IgD-negative memory B cell (primary cell): ENCODE measurements at regions not wholly inside any gene's neighbourhood (a gene's known extent, or its start where the extent isn't known, plus 50 kb on each side); places are given as distances from the start of the nearest gene placed in this dataset.
"Not testable (repeated sequence)": the region's sequence is repeated elsewhere in the genome, so short reads cannot be mapped to it uniquely, and the experiment has no call there.

Source experiments
- H3K27ac Mint-ChIP-seq, 3 donors: one replicate each; pipeline ENCODE4 v1.8.0; 2020 to 2022; ENCODE audit warnings: mild to moderate bottlenecking in 3 of 3, mixed read lengths in 3 of 3, moderate library complexity in 1 of 3
- H3K27me3 Mint-ChIP-seq: one replicate; pipeline ENCODE4 v1.8.0; 2021; ENCODE audit warnings: mixed read lengths
- H3K36me3 Mint-ChIP-seq: one replicate; pipeline ENCODE4 v1.8.0; 2020; ENCODE audit warnings: mild to moderate bottlenecking, mixed read lengths
- H3K4me1 Mint-ChIP-seq, 3 donors: one replicate each; pipeline ENCODE4 v1.8.0; 2020 to 2022; ENCODE audit warnings: mixed read lengths in 3 of 3, mild to moderate bottlenecking in 1 of 3
- H3K4me3 Mint-ChIP-seq, 4 donors: one replicate each; pipeline ENCODE4 v1.8.0; 2020 to 2022; ENCODE audit warnings: mild to moderate bottlenecking in 4 of 4, mixed read lengths in 4 of 4, moderate library complexity in 3 of 4
- H3K9me3 Mint-ChIP-seq, 3 donors: one replicate each; pipeline ENCODE4 v1.8.0; 2020 to 2021; ENCODE audit warnings: mixed read lengths in 3 of 3, mild to moderate bottlenecking in 1 of 3

DNA sequence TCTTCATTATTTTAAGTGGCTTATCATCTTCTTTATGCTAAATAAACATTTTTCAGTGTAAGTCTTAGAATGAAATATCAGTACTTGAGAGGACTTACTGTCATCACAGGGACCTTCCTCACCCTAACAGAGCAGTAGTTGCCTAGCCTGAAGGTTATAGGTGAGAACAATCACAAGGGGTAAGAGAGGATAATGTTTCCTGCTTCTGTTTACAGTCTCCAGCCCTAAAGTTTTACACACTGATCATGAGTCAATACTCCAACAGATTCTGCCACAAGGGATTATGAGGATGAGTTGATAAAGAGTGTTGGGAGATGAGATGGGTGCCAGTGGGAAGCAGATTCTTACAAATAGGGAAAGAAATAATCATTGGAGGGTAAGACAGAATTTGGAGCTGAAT lies 265.1 kb upstream of the DAB2 start:
- H3K27me3 Mint-ChIP-seq = peaks cover 5% of the 10 kb centered on the region
- H3K9me3 Mint-ChIP-seq = peaks cover 0 to 4% (median 0%) of the 10 kb centered on the region in 3 donors
- no peaks in the 10 kb centered on the region for H3K36me3 Mint-ChIP-seq
- H3K27ac Mint-ChIP-seq = no peak overlapping the region
- no peak overlapping the region for H3K4me3 Mint-ChIP-seq
- H3K4me1 Mint-ChIP-seq = no peaks in the 10 kb centered on the region

DNA sequence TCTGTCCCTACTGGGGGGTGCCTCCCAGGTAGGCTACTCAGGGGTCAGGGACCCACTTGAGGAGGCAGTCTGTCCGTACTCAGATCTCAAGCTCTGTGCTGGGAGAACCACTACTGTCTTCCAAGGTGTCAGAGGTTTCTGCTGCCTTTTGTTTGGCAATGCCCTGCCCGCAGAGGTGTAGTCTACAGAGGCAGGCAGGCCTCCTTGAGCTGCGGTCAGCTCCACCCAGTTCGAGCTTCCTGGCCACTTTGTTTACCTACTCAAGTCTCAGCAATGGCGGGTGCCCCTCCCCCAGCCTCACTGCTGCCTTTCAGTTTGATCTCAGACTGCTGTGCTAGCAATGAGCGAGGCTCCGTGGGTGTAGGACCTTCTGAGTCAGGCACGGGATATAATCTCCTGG lies 263.1 kb upstream of the DAB2 start:
- not testable (repeated sequence) for H3K27me3 Mint-ChIP-seq, H3K9me3 Mint-ChIP-seq, H3K36me3 Mint-ChIP-seq, H3K4me1 Mint-ChIP-seq, H3K27ac Mint-ChIP-seq, H3K4me3 Mint-ChIP-seq

DNA sequence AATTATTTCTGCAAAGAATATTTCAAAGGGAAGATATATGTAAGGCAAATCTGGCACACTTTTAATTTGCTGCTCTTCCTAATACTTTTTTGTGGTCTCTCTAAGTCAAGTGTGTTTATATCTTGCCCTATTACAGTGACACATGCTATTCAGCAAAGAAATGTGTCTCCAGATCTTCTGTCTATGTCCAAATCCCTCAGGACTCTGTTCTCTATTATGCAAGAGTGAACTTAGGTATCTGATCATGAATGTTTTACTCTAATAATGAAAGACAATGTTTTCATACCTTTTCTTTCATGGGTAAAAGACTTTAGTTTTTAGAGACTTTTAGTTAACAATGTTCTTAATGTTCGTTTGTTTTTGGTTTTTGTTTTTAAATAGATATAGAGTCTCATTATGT lies 255.4 kb upstream of the DAB2 start:
- Mint-ChIP-seq H3K4me3 (no peak overlapping the region), H3K36me3 (no peaks in the 10 kb centered on the region), H3K27ac (no peak overlapping the region), H3K27me3 (peaks cover 2% of the 10 kb centered on the region), H3K9me3 (peaks cover 0 to 2% (median 0%) of the 10 kb centered on the region in 3 donors), H3K4me1 (no peaks in the 10 kb centered on the region)

- Mint-ChIP-seq H3K27me3 (peaks cover 2% of the 10 kb centered on the region), H3K36me3 (no peaks in the 10 kb centered on the region), H3K4me3 (no peak overlapping the region), H3K9me3 (peaks cover 0 to 2% (median 0%) of the 10 kb centered on the region in 3 donors), H3K4me1 (no peaks in the 10 kb centered on the region), H3K27ac (no peak overlapping the region)
Measured at GRCh38 chr5:39678534-39678933, 253.8 kb upstream of the DAB2 start.

DNA sequence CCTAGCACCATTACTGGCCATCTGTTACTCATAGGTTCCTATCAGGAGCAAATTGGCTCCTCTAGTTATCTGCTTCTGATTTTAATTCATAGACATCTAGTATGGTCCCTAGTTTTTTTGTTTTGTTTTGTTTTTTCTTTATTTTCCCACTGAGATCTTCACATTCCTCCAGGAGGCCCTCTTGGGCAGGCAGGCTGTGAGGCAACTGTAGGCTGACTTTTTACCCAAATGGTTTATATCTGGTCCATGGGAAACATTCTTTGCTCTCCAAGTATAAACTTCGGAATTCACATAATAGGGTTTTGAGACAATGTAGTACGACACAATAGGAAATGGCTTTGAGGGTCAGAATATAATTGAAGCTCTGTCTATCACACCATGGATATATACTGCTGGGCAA lies 250.9 kb upstream of the DAB2 start:
- H3K36me3 Mint-ChIP-seq = no peaks in the 10 kb centered on the region
- peaks cover 0 to 2% (median 0%) of the 10 kb centered on the region in 3 donors for H3K9me3 Mint-ChIP-seq
- no peak overlapping the region for H3K27ac Mint-ChIP-seq
- no peaks in the 10 kb centered on the region for H3K4me1 Mint-ChIP-seq
- peaks cover under 1% of the 10 kb centered on the region for H3K27me3 Mint-ChIP-seq
- no peak overlapping the region for H3K4me3 Mint-ChIP-seq

DNA sequence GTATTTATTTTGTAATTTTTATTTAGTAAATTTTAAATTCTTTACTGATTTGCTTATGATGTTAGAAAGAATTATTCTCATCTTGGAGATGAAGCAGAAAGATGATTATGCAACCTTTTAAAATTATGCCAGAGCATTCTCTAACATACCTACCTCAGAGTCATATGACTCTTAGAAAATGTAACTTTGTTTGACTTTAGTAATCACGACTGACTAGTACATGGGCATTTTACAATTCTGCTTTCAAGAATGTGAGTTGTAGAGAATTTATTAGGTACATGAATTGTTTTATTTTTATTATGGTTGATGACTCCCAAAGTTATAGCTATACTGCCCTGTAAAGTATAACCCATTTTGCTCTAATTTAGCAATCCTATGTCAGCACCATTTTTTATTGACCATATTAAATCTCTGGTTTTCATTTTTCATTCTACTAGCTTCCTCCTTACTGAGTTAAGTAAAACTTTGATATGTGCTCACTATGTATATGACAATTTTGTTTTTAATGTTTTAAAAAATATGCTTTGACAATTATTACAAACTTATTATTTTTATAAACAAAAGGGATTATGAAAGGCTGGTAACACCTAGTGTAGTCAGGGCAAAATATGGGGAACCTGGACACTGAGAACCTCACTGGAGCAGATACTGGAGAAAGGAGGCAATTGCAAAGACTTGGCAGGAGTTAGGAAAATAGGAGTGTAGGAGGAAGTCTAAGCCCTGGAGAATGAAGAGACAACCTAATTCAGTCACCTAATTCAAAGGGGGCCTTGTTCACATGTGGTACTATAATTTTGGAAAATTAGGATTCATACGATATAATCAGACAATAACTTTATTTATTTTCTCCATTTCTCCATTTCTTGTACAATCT lies 249.7 kb upstream of the DAB2 start:
- Mint-ChIP-seq H3K27me3 (no peaks in the 10 kb centered on the region), H3K4me3 (no peak overlapping the region), H3K27ac (no peak overlapping the region), H3K4me1 (no peaks in the 10 kb centered on the region), H3K9me3 (peaks cover 0 to 2% (median 0%) of the 10 kb centered on the region in 3 donors), H3K36me3 (no peaks in the 10 kb centered on the region)

GRCh38 chr5:39671561-39671961 lies 246.8 kb upstream of the DAB2 start:
- Mint-ChIP-seq H3K9me3 (no peaks in the 10 kb centered on the region), H3K4me1 (no peaks in the 10 kb centered on the region), H3K4me3 (no peak overlapping the region), H3K27ac (no peak overlapping the region), H3K27me3 (no peaks in the 10 kb centered on the region), H3K36me3 (no peaks in the 10 kb centered on the region)

DNA sequence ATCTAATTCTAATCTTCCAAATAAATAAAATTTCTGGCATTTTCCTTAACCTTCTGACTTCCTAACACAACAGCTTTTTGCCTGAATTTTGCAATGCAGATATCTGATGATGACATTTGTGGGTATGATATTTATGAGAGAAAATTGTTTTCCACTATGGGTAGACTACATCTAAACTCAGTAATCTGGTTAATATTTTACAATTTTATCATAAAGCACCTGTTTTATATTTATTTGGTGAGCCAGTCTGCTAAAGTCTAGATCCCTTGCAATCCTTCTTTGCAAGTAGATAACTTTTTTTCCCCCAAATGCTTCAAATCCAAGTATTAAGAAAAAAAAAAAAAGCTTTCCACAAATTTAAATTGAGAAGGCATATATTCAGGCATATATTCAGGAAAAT lies 246.2 kb upstream of the DAB2 start:
- H3K4me3 Mint-ChIP-seq = no peak overlapping the region
- H3K4me1 Mint-ChIP-seq = no peaks in the 10 kb centered on the region
- H3K9me3 Mint-ChIP-seq = no peaks in the 10 kb centered on the region
- H3K27me3 Mint-ChIP-seq = no peaks in the 10 kb centered on the region
- H3K27ac Mint-ChIP-seq = no peak overlapping the region
- no peaks in the 10 kb centered on the region for H3K36me3 Mint-ChIP-seq

GRCh38 chr5:39670391-39670790 lies 245.6 kb upstream of the DAB2 start:
- H3K9me3 Mint-ChIP-seq = no peaks in the 10 kb centered on the region
- no peaks in the 10 kb centered on the region for H3K4me1 Mint-ChIP-seq
- no peaks in the 10 kb centered on the region for H3K36me3 Mint-ChIP-seq

DNA sequence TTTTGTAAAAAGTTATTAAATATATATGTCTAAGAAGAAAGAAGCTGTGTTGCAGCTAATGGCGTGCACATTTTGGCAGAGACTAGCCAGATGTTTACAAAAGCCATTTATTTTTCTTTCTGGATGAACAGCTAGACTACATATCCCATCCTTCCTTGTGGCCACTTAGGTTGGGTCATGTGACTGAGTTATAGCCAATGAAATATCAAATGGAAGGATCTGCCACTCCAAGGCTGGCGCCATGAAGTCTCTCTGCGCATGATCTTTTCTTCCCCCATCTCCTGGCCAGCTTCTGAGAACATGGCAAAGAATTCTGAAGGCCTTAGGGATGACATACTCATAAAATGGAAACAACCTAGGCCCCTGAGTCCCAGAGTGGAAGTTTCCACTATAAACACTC lies 244.2 kb upstream of the DAB2 start:
- Mint-ChIP-seq H3K36me3 (no peaks in the 10 kb centered on the region), H3K9me3 (peaks cover 0 to 2% (median 0%) of the 10 kb centered on the region in 3 donors), H3K4me3 (no peak overlapping the region), H3K27me3 (no peaks in the 10 kb centered on the region), H3K4me1 (no peaks in the 10 kb centered on the region), H3K27ac (no peak overlapping the region)

More at GRCh38 chr5:39670391-39670790, 245.6 kb upstream of the DAB2 start:
- no peak overlapping the region for H3K27ac Mint-ChIP-seq
- no peak overlapping the region for H3K4me3 Mint-ChIP-seq
- no peaks in the 10 kb centered on the region for H3K27me3 Mint-ChIP-seq

- Mint-ChIP-seq H3K4me1 (peaks cover 0 to 9% (median 6%) of the 10 kb centered on the region in 3 donors), H3K9me3 (peaks cover 0 to 2% (median 0%) of the 10 kb centered on the region in 3 donors), H3K27me3 (no peaks in the 10 kb centered on the region), H3K27ac (no peak overlapping the region), H3K4me3 (peak overlapping the region in 1 of 4 donors; percentile 23), H3K36me3 (no peaks in the 10 kb centered on the region)
Measured at GRCh38 chr5:39665328-39665727, 240.5 kb upstream of the DAB2 start.

DNA sequence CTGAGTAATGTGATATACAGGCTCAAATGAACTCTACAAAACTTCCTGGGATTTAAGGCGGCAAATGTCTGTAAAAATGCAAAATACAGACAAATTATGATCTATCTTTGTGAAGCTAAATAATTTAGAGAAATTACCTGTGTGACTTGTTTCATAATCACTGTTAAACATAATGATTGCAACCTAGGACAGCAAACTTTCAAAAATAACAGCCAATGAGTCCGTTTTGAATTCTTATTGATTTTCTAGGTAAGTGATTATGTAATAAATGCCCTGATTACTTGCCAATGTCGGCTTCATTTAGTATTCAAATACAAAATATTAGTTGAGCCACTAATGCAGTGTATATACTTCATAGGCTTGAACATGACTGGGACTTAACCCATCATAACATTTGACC lies 238.2 kb upstream of the DAB2 start:
- peaks cover 0 to 17% (median 10%) of the 10 kb centered on the region in 3 donors for H3K4me1 Mint-ChIP-seq
- no peaks in the 10 kb centered on the region for H3K27me3 Mint-ChIP-seq
- no peak overlapping the region for H3K27ac Mint-ChIP-seq
- no peak overlapping the region for H3K4me3 Mint-ChIP-seq
- H3K9me3 Mint-ChIP-seq = peaks cover 0 to 2% (median 0%) of the 10 kb centered on the region in 3 donors
- H3K36me3 Mint-ChIP-seq = no peaks in the 10 kb centered on the region

DNA sequence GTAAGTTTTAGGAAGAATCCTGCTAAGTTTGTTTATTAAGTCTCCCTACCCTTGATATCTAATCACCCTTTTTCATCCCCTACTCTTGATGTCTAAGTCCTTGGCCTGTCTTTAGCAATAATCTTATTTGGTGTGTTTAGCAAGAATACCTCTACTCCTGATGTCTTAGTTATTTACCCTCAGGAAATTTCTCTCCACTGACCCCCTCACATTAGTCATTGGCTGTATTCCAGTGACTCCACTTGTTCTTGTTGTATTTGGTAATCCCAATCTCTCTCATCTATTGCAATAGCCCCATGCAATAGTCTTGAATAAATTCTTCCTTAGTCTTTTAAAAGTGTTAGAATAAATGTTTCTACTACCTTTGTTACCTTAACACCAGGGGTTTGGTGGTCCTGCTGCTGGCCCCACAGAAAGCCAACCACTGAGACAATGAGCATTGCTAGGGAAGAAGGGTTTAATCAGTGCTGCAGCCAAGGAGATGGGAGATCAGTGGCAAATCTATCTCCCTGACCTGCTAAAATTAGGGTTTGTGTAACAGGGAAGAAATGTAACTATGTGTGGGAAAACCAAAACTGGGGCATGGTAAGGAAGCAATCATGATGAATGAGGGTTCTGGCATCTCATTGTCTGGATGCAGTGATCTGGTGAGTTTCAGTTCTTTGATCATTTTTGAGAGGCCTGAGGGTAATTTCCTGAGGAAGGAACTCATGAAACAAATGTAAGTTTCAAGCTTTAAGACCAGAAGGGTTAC lies 236.4 kb upstream of the DAB2 start:
- no peak overlapping the region for H3K4me3 Mint-ChIP-seq
- peaks cover 0 to 26% (median 10%) of the 10 kb centered on the region in 3 donors for H3K4me1 Mint-ChIP-seq
- H3K27ac Mint-ChIP-seq = no peak overlapping the region
- H3K36me3 Mint-ChIP-seq = no peaks in the 10 kb centered on the region
- H3K9me3 Mint-ChIP-seq = peaks cover 0 to 2% (median 0%) of the 10 kb centered on the region in 3 donors
- H3K27me3 Mint-ChIP-seq = no peaks in the 10 kb centered on the region

DNA sequence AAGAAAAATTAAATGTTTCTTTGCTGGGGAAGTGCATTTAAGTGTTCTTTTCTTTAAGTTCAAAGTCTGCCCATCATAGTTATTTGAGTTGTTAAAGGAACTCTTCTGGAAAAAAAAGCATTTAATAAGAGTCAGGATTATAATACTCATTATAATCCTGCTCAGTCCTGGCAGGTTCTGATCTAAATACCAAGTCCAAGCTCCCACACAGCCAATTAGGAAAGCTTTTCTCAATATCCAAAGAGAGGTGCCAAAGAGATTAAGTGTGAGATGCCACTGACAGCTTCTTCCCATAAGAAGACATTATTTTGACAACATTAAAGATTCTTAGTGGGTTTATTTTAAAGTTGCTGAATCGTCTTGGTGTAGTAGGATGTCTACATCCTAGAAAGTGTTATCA lies 235.2 kb upstream of the DAB2 start:
- Mint-ChIP-seq H3K27ac (no peak overlapping the region), H3K36me3 (no peaks in the 10 kb centered on the region), H3K4me3 (no peak overlapping the region), H3K9me3 (peaks cover 0 to 2% (median 0%) of the 10 kb centered on the region in 3 donors), H3K27me3 (peaks cover 2% of the 10 kb centered on the region), H3K4me1 (peaks cover 0 to 26% (median 10%) of the 10 kb centered on the region in 3 donors)

DNA sequence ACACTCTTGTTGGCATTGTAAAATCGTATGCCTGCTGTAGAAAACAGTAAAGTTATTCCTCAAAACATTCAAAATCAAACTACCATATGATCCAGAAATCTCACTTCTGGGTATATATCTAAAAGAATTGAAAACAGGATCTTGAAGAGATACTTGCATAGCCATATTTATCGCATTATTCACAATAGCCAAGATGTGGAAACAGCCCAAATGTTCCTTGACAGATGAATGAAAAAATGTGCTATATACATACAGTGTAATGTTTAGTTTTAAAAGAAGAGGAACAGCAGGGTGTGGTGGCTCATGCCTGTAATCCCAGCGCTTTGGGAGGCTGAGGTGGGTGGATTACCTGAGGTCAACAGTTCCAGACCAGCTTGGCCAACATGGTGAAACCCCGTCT lies 234.1 kb upstream of the DAB2 start:
- H3K27ac Mint-ChIP-seq = no peak overlapping the region
- no peak overlapping the region for H3K4me3 Mint-ChIP-seq
- peaks cover 2% of the 10 kb centered on the region for H3K27me3 Mint-ChIP-seq
- peaks cover 0 to 26% (median 10%) of the 10 kb centered on the region in 3 donors for H3K4me1 Mint-ChIP-seq
- no peaks in the 10 kb centered on the region for H3K9me3 Mint-ChIP-seq
- H3K36me3 Mint-ChIP-seq = no peaks in the 10 kb centered on the region
